H1 (cell line): ENCODE measurements at regions not wholly inside any gene's neighbourhood (a gene's known extent, or its start where the extent isn't known, plus 50 kb on each side); places are given as distances from the start of the nearest gene placed in this dataset.

ENCODE experiments used
- CTCF ChIA-PET: fragments of 300-600 bp; sonication (Branson Sonifier 250); formaldehyde crosslinking; loops from one replicate; lab custom pipeline; 2021; ENCODE audit not compliant: partially characterized antibody; lab: Charles Lee
- POLR2A ChIA-PET: fragments of 300-600 bp; sonication (Branson Sonifier 250); formaldehyde crosslinking; loops from one replicate; lab custom pipeline; 2021; ENCODE audit warnings: inconsistent platforms; ENCODE audit not compliant: partially characterized antibody; lab: Charles Lee
- DNase-seq, 2 experiments: peaks; one replicate each; pipeline versions ENCODE4 v3.0.0 to v3.0.0-alpha.2; 2010 to 2022; ENCODE audit warnings: low spot score in 2 of 2, low read depth in 1 of 2, mixed read lengths in 1 of 2
- FAIRE-seq: peaks from 2 replicates; lab custom pipeline; 2011; peaks lifted over from hg19 to GRCh38; lab: Jason Lieb, UNC
- H2AFZ ChIP-seq: 2 replicates; pipeline ENCODE4 v1.8.1; 2012; ENCODE audit warnings: low read length, inconsistent platforms
- H2AK5ac ChIP-seq: 2 replicates; pipeline ENCODE4 v1.6.1; 2013; ENCODE audit warnings: low read depth, low read length
- H2BK120ac ChIP-seq: replicated peaks from 2 replicates; pipeline ENCODE3; 2013; ENCODE audit warnings: low read depth, low read length, inconsistent platforms
- H2BK12ac ChIP-seq: 2 replicates; pipeline ENCODE4 v1.6.1; 2013; ENCODE audit warnings: low read depth, low read length
- H2BK15ac ChIP-seq: 2 replicates; pipeline ENCODE4 v1.6.1; 2013; ENCODE audit warnings: low read length
- H2BK20ac ChIP-seq: 2 replicates; pipeline ENCODE4 v1.6.1; 2013; ENCODE audit warnings: low read length
- H2BK5ac ChIP-seq: 2 replicates; pipeline ENCODE4 v1.6.1; 2013; ENCODE audit warnings: low read depth, low read length
- H3K14ac ChIP-seq: 2 replicates; pipeline ENCODE4 v1.6.1; 2013; ENCODE audit warnings: inconsistent platforms; ENCODE audit not compliant: insufficient read length
- H3K18ac ChIP-seq: 2 replicates; pipeline ENCODE4 v1.6.1; 2013; ENCODE audit warnings: low read length; ENCODE audit errors: extremely low read depth
- H3K23ac ChIP-seq: 2 replicates; pipeline ENCODE4 v1.6.1; 2013; ENCODE audit warnings: inconsistent platforms; ENCODE audit not compliant: insufficient read length
- H3K23me2 ChIP-seq: 2 replicates; pipeline ENCODE4 v1.6.1; 2013; ENCODE audit warnings: low read depth, low read length
- H3K27ac ChIP-seq: 2 replicates; pipeline ENCODE4 v1.6.1; 2011; ENCODE audit warnings: low read depth, low read length, inconsistent platforms
- H3K27me3 ChIP-seq, 4 experiments: replicated peaks in 1 of 4; 1 replicate in 1 of 4; 2 replicates in 3 of 4; pipeline versions ENCODE4 v1.6.1 to v1.8.1; 2011 to 2013; ENCODE audit warnings: low read length in 3 of 4, mild to moderate bottlenecking in 3 of 4, inconsistent platforms in 2 of 4, mixed read lengths in 2 of 4, moderate library complexity in 1 of 4; ENCODE audit not compliant: control insufficient read depth in 3 of 4, insufficient read depth in 3 of 4; ENCODE audit errors: extremely low read depth in 1 of 4
- H3K36me3 ChIP-seq, 4 experiments: 2 replicates each; pipeline versions ENCODE4 v1.6.1 to v1.8.1; 2011 to 2013; ENCODE audit warnings: mild to moderate bottlenecking in 4 of 4, low read length in 3 of 4, moderate library complexity in 2 of 4, control low read depth in 1 of 4, inconsistent platforms in 1 of 4; ENCODE audit not compliant: insufficient read depth in 4 of 4, control insufficient read depth in 2 of 4
- H3K4ac ChIP-seq: replicated peaks from 2 replicates; pipeline ENCODE3; 2013; ENCODE audit warnings: low read length, low read depth, mixed read lengths, inconsistent platforms; ENCODE audit not compliant: insufficient read length
- H3K4me1 ChIP-seq, 4 experiments: replicated peaks in 1 of 4; 1 replicate in 1 of 4; 2 replicates in 3 of 4; pipeline versions ENCODE4 v1.6.1 to v1.8.1; 2011 to 2013; ENCODE audit warnings: low read length in 3 of 4, inconsistent platforms in 2 of 4, mixed read lengths in 1 of 4; ENCODE audit not compliant: insufficient read depth in 4 of 4, control insufficient read depth in 3 of 4
- H3K4me2 ChIP-seq, 2 experiments: 2 replicates each; pipeline versions ENCODE4 v1.6.1 to v1.8.1; 2011 to 2013; ENCODE audit warnings: low read depth in 2 of 2, low read length in 2 of 2, control low read depth in 1 of 2, inconsistent platforms in 1 of 2, mild to moderate bottlenecking in 1 of 2; ENCODE audit not compliant: insufficient read depth in 1 of 2
- H3K4me3 ChIP-seq, 4 experiments: fragments of 200-600, 300-600 bp in 1 of 4; sonication (generic), shearing (Covaris generic), sonication (Bioruptor Twin) in 1 of 4; 2 replicates each; pipeline versions ENCODE4 v1.5.1 to v1.8.1; 2011 to 2016; ENCODE audit warnings: low read length in 4 of 4, low read depth in 3 of 4, control low read depth in 2 of 4, inconsistent platforms in 2 of 4, mild to moderate bottlenecking in 2 of 4, mixed read lengths in 1 of 4, moderate library complexity in 1 of 4; ENCODE audit not compliant: insufficient read depth in 2 of 4; ENCODE audit errors: extremely low read depth in 1 of 4
- H3K56ac ChIP-seq: replicated peaks from 2 replicates; pipeline ENCODE3; 2013; ENCODE audit warnings: low read depth, mild to moderate bottlenecking, mixed read lengths, low read length, inconsistent platforms; ENCODE audit not compliant: insufficient read length
- H3K79me1 ChIP-seq: 2 replicates; pipeline ENCODE4 v1.6.1; 2013; ENCODE audit warnings: low read depth, low read length, control low read depth
- H3K79me2 ChIP-seq, 2 experiments: 2 replicates each; pipeline versions ENCODE4 v1.6.1 to v1.8.1; 2012 to 2013; ENCODE audit warnings: low read length in 2 of 2, mild to moderate bottlenecking in 2 of 2, inconsistent platforms in 1 of 2; ENCODE audit not compliant: insufficient read depth in 2 of 2, control insufficient read depth in 1 of 2
- H3K9ac ChIP-seq, 4 experiments: replicated peaks in 1 of 4; 1 replicate in 1 of 4; 2 replicates in 3 of 4; pipeline versions ENCODE4 v1.6.1 to v1.8.1; 2011 to 2013; ENCODE audit warnings: low read depth in 3 of 4, low read length in 3 of 4, control low read depth in 2 of 4, mild to moderate bottlenecking in 2 of 4, moderate library complexity in 2 of 4, inconsistent platforms in 1 of 4; ENCODE audit errors: extremely low read depth in 1 of 4
- H3K9me3 ChIP-seq, 2 experiments: 2 replicates each; pipeline versions ENCODE4 v1.6.1 to v1.8.1; 2012 to 2013; ENCODE audit warnings: mild to moderate bottlenecking in 2 of 2, moderate library complexity in 2 of 2, control low read depth in 1 of 2, inconsistent platforms in 1 of 2, low read depth in 1 of 2, low read length in 1 of 2, mixed read lengths in 1 of 2; ENCODE audit not compliant: insufficient read depth in 2 of 2
- H4K20me1 ChIP-seq, 2 experiments: replicated peaks in 1 of 2; 2 replicates each; pipeline versions ENCODE3 to v1.8.1; 2011 to 2013; ENCODE audit warnings: inconsistent platforms in 2 of 2, low read length in 2 of 2, mild to moderate bottlenecking in 1 of 2; ENCODE audit not compliant: insufficient read depth in 2 of 2, control insufficient read depth in 1 of 2
- H4K5ac ChIP-seq: 2 replicates; pipeline ENCODE4 v1.6.1; 2013; ENCODE audit warnings: low read length, low read depth, mixed read lengths, inconsistent platforms; ENCODE audit not compliant: insufficient read length
- H4K8ac ChIP-seq: 2 replicates; pipeline ENCODE4 v1.8.0; 2013; ENCODE audit warnings: mild to moderate bottlenecking, moderate library complexity, low read length, inconsistent platforms; ENCODE audit not compliant: insufficient read depth; ENCODE audit errors: extremely low read depth
- H4K91ac ChIP-seq: replicated peaks from 2 replicates; pipeline ENCODE3; 2013; ENCODE audit warnings: low read length, mixed read lengths, inconsistent platforms; ENCODE audit not compliant: insufficient read length
- BACH1 ChIP-seq: IDR thresholded peaks from 2 replicates; pipeline ENCODE4 v1.6.1; 2012; ENCODE audit warnings: low read length, improper control_type of control experiment
- BRCA1 ChIP-seq: IDR thresholded peaks from 2 replicates; pipeline ENCODE4 v1.6.1; 2012; ENCODE audit warnings: low read depth, low read length, improper control_type of control experiment
- CHD2 ChIP-seq: IDR thresholded peaks from 2 replicates; pipeline ENCODE4 v1.6.1; 2012; ENCODE audit warnings: low read length, improper control_type of control experiment
- HDAC6 ChIP-seq: IDR thresholded peaks from one replicate; pipeline ENCODE4 v1.7.1; 2012; ENCODE audit warnings: low read depth, mild to moderate bottlenecking, inconsistent platforms, low read length, moderate library complexity
- NRF1 ChIP-seq: IDR thresholded peaks from 2 replicates; pipeline ENCODE4 v1.6.1; 2011; ENCODE audit warnings: mild to moderate bottlenecking, low read depth, low read length, improper control_type of control experiment
- RFX5 ChIP-seq: IDR thresholded peaks from 2 replicates; pipeline ENCODE4 v1.6.1; 2011; ENCODE audit warnings: low read depth, low read length, improper control_type of control experiment, borderline replicate concordance
- RNF2 ChIP-seq: fragments of 200-900, 300-1000 bp; sonication (generic); IDR thresholded peaks from 2 replicates; pipeline ENCODE4 v1.7.1; 2016; ENCODE audit warnings: borderline replicate concordance, low read depth, mild to moderate bottlenecking, antibody characterized with exemption, low read length; ENCODE audit not compliant: poor library complexity, severe bottlenecking; ENCODE audit errors: missing control alignments
- TAF1 ChIP-seq: IDR thresholded peaks from 2 replicates; pipeline ENCODE4 v1.6.1; 2011; ENCODE audit warnings: mild to moderate bottlenecking, low read depth, low read length
- TAF7 ChIP-seq: optimal IDR thresholded peaks from 2 replicates; pipeline ENCODE3; 2011; ENCODE audit warnings: low read depth, mild to moderate bottlenecking, inconsistent platforms, low read length, moderate library complexity, borderline replicate concordance
- WGBS, 2 experiments: shearing (Covaris generic) in 1 of 2; methylation state at CpG; one replicate each; pipeline versions ENCODE4 v1.1.6 to v1.1.7; 2013 to 2015; ENCODE audit warnings: low lambda C conversion rate in 2 of 2, mixed read lengths in 2 of 2, inconsistent platforms in 1 of 2, low coverage in 1 of 2, missing lambda C conversion rate in 1 of 2; ENCODE audit not compliant: insufficient replicate concordance in 2 of 2, insufficient coverage in 1 of 2, insufficient read length in 1 of 2; ENCODE audit errors: extremely low coverage in 1 of 2, missing lambda C conversion rate in 1 of 2; 5-methylcytosine and 5-hydroxymethylcytosine counted together
- TF ChIP-seq, protein P1 (sequence below), 3 experiments: IDR thresholded peaks; 1 replicate in 2 of 3; 2 replicates in 1 of 3; pipeline versions ENCODE4 v1.5.1 to v1.6.1; 2011; ENCODE audit warnings: low read length in 3 of 3, mild to moderate bottlenecking in 3 of 3, inconsistent platforms in 2 of 3, low read depth in 1 of 3, moderate library complexity in 1 of 3; ENCODE audit not compliant: insufficient read depth in 1 of 3; ENCODE audit errors: control extremely low read depth in 1 of 3

DNA sequence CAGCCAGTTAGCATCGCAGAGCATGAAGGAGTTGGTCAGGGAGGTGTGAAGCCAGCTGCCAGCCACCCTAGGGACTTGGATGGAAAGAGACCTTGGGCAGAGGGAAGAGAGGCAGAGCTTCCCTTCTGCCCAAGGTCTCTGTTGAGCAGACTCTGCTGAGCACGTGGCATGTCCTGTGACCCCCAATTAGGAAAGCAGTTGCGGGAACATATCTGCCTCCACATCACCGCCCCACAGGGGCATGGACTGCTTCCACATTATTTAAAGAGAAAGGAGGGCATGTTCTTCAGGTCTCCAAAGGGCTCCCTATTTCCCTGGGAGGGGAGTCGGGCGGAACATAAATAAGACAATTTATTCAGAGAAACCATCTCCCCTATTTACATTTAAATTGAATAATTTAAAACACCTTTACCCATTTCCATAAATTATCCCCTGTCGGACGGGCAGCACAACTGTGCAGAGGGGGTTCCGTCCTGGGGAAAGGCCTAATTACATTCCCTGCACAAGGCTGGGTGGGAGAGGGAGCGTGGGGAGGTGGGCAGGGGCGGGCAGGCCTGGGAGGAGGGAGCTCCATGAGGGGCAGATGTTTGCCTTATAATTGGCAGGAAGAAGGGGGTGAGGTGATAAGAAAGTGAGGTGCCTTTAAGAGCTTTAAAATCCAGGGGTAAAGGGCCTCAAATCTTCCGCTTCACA is 88.8 kb upstream of the THY1 start:
- H3K4me3 ChIP-seq: no peak overlapping the region
- no peak overlapping the region for H2BK20ac ChIP-seq
- no peak overlapping the region for H3K14ac ChIP-seq
- no peak overlapping the region for H3K18ac ChIP-seq
- ChIA-PET POLR2A (no interaction called here), CTCF (interaction anchor here (0.9 to 6.8 kb wide), 6 partner anchors 9 to 25 kb away, joined by 3 to 43 read pairs (median 13); no protein-coding TSS in a partner anchor)
- H4K91ac ChIP-seq: no peak overlapping the region
- H3K9me3 ChIP-seq: no peaks in the 10 kb centered on the region
- H4K8ac ChIP-seq: no peak overlapping the region
- H3K79me1 ChIP-seq: no peaks in the 10 kb centered on the region
- no peak for FAIRE-seq
- TF ChIP-seq HDAC6 (no peak), BACH1 (no peak), RFX5 (no peak), TAF1 (no peak), NRF1 (no peak), RNF2 (no peak), BRCA1 (no peak), TAF7 (no peak), CHD2 (no peak)
- TF ChIP-seq, protein P1, sequence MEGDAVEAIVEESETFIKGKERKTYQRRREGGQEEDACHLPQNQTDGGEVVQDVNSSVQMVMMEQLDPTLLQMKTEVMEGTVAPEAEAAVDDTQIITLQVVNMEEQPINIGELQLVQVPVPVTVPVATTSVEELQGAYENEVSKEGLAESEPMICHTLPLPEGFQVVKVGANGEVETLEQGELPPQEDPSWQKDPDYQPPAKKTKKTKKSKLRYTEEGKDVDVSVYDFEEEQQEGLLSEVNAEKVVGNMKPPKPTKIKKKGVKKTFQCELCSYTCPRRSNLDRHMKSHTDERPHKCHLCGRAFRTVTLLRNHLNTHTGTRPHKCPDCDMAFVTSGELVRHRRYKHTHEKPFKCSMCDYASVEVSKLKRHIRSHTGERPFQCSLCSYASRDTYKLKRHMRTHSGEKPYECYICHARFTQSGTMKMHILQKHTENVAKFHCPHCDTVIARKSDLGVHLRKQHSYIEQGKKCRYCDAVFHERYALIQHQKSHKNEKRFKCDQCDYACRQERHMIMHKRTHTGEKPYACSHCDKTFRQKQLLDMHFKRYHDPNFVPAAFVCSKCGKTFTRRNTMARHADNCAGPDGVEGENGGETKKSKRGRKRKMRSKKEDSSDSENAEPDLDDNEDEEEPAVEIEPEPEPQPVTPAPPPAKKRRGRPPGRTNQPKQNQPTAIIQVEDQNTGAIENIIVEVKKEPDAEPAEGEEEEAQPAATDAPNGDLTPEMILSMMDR (IDR thresholded peaks at IDR 0.05; ENCODE audit: control extremely low read depth in 1 of 3, insufficient read depth in 1 of 3, low read depth in 1 of 3, low read length in 3 of 3): no peak
- no peak overlapping the region for H3K4me2 ChIP-seq
- H3K9ac ChIP-seq: no peak overlapping the region
- no peak for DNase-seq
- H3K79me2 ChIP-seq: no peaks in the 10 kb centered on the region
- H3K27me3 ChIP-seq: no peaks in the 10 kb centered on the region
- H3K4me1 ChIP-seq: peaks cover 0 to 6% (median 1%) of the 10 kb centered on the region in 4 experiments; a peak in 3 of 7 replicates
- H3K36me3 ChIP-seq: no peaks in the 10 kb centered on the region
- peaks cover 2% of the 10 kb centered on the region; the same call in 1 of the 2 replicates for H3K23me2 ChIP-seq
- H4K20me1 ChIP-seq: peaks cover 0 to 2% of the 10 kb centered on the region in 2 experiments
- H3K4ac ChIP-seq: no peak overlapping the region
- no peak overlapping the region for H2BK12ac ChIP-seq
- no peak overlapping the region for H3K23ac ChIP-seq
- no peak overlapping the region for H4K5ac ChIP-seq
- no peak overlapping the region for H3K56ac ChIP-seq
- no peak overlapping the region for H2AFZ ChIP-seq
- WGBS, 2 experiments: 86 to 100% methylated on average over 1 to 9 of the region's 12 CpGs
- H2BK5ac ChIP-seq: no peak overlapping the region
- H3K27ac ChIP-seq: no peak overlapping the region
- H2BK120ac ChIP-seq: no peak overlapping the region
- H2BK15ac ChIP-seq: no peak overlapping the region
- H2AK5ac ChIP-seq: no peak overlapping the region
